Cerebellar cortex (tissue), 1 donor: ENCODE measurements at regions not wholly inside any gene's neighbourhood (a gene's known extent, or its start where the extent isn't known, plus 50 kb on each side); places are given as distances from the start of the nearest gene placed in this dataset.
"Not testable (repeated sequence)": the region's sequence is repeated elsewhere in the genome, so short reads cannot be mapped to it uniquely, and the experiment has no call there.

Source experiments
- DNase-seq: peaks from one replicate; pipeline ENCODE4 v3.0.0-alpha.2; 2015; ENCODE audit warnings: low spot score

GRCh38 chr12:90593596-90594295 is 361.2 kb downstream of the CCER1 start:
- DNase-seq, result no peak

GRCh38 chr12:90589956-90590355 is 365.0 kb downstream of the CCER1 start:
- no peak for DNase-seq

DNA sequence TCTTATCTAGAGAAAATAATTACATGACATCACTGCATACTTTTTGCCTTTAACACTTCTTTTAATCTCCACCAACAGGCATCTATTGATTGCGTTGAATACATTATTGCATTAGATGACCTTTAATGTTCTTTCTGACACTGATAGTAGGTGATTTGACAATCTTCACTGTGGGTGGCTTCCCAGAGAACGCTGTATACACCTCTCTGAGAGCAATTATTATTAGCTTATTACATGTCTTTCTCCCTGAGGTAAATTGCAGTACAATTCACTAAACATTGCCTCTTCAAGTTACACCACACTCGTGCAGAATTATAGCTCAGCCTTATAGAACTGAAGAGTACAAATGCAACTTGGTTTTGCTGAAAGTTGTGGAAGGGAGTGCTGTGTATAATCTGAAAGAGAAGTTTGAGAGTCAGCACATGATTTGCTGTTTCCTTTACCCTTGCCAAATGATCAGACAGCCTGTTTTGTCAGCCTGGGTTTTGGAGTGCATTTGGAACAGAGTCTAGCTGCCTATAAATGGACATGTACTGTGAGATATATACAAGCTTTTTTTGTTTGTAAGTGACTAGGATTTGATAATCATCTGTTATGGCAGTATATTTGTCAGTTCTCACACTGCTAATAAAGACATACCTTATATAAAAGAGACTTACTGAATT is 369.2 kb downstream of the CCER1 start:
- no peak for DNase-seq

GRCh38 chr12:90576707-90577106 is 378.3 kb downstream of the CCER1 start:
- no peak for DNase-seq

GRCh38 chr12:90575995-90576394 is 379.0 kb downstream of the CCER1 start:
- no peak for DNase-seq

- DNase-seq, result no peak
Observed at GRCh38 chr12:90574676-90575075, 380.3 kb downstream of the CCER1 start.

- DNase-seq, result no peak
Observed at GRCh38 chr12:90572778-90573177, 382.2 kb downstream of the CCER1 start.

GRCh38 chr12:90569685-90570084 is 385.3 kb downstream of the CCER1 start:
- no peak for DNase-seq

DNA sequence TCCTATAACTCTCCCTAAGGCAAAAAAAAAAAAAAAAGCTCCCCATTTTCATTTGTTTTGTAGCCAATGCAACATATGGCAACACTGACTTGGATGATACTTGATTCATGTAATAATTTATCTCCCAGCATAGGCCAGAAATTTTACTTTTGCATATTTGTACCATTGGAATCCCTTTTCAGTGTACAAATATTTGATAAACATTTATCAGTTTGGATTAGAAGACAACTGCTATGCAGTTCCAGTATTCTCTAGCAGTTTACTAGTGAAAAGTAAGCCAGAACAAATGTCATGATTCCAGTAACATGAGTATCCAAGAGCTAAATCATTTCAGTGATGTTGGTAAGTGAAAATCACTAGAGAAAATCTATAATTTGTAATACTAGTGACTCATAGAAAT is 392.3 kb downstream of the CCER1 start:
- DNase-seq, result peak; percentile 40

DNA sequence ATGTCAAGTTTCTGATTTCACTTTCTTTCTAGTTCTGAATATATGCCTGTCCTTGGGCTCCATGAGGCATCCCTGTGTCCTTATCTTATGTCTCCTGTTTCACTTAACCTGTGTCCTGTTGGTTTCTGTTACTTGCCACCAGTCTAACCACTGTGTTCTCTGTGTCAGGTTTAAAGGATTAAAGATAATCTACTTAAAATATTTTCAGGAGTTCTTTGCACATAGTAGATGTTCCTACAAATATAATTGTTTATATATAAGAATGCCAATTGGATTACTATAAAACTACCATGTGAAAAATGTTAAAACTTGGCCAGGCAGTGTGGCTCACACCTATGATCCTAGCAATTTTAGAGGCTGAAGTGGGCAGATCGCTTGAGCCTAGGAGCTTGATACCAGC is 406.4 kb downstream of the CCER1 start:
- DNase-seq, result no peak

DNA sequence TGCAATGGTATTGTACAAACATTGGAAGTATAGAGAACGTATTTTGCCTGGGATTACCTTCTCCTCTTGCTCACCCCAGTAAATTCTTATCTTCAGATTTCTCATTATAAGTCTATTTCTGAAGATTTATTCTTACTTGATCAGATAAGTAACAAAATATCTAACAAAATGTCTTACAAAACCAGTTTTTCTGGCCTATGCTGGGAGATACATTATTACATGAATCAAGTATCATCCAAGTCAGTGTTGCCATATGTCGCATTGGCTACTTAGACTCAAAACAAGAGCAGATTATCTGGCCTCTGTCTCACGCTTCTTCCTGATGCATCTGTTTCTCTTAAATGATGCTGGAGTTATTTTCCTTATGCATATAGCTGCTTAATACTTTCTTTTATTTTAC is 408.5 kb downstream of the CCER1 start:
- DNase-seq, result peak; percentile 49

GRCh38 chr12:90543841-90544240 is 411.1 kb downstream of the CCER1 start:
- DNase-seq, result no peak

GRCh38 chr12:90543374-90543773 is 411.6 kb downstream of the CCER1 start:
- DNase-seq, result no peak

DNA sequence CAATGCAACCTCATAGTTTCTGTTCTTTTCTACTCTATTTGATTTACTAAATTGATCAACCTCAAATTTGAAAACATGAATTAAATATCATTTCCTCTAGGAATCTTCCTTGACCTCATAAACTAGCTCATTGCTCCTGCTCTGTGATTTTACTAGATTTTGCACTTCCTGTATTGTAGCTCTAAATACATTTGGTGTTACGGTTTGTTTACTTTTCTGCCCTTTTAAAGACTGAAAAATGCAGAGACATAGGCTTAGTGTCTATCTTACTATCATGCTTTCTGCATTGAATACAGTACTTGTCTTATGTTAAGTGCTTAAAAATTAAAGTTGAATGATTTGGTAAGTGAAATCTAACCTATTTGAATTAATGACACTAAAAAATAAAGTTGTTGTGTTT is 412.1 kb downstream of the CCER1 start:
- DNase-seq, result not testable (repeated sequence)

DNA sequence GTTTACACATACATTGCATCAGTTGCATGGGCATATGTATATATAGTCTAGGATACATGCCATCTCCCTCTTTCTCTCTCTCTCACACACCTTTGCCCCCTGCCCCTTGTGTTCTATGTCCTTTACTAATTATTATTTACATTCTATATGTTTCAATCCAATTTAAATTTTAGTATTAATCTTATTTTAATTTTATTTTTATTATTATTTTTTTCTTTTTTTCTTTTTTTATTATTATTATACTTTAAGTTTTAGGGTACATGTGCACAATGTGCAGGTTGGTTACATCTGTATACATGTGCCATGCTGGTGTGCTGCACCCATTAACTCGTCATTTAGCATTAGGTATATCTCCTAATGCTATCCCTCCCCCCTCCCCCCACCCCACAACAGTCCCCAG is 421.1 kb downstream of the CCER1 start:
- not testable (repeated sequence) for DNase-seq

DNA sequence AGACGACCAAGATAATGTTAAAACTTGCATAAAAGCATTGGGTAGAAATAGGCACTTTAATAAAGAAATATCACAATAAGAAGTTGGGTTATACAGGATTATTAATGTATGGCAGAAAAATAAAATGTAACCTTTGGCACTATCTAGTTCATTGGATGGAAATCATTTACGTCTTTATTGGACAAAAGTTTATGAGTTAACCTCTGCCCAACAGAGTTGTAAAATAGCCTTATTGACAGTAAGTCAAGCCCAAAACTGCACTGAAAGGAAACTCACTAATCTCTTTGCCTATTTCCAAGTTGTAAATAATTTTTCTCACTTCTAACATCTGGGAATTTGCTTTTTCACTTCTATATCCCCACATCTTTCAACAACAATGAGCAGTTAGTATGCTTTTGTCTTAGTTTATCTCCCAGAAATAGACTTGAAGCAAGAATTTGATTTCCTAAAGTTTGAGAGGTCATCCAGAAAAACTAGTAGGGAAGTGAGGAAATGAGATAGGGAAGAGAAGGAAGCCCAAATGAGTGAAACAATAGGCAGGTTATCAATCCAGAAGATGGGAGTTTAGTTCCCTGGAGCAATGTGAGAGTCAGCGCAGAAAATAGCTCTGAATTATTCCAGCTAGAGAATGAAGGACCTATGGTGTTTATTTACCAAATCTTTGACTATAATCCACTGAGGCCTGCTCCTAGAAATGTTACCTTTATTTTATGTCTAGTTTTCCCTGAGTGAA is 434.8 kb downstream of the CCER1 start:
- DNase-seq, result no peak

- no peak for DNase-seq
Observed at GRCh38 chr12:90519285-90519684, 435.7 kb downstream of the CCER1 start.

DNA sequence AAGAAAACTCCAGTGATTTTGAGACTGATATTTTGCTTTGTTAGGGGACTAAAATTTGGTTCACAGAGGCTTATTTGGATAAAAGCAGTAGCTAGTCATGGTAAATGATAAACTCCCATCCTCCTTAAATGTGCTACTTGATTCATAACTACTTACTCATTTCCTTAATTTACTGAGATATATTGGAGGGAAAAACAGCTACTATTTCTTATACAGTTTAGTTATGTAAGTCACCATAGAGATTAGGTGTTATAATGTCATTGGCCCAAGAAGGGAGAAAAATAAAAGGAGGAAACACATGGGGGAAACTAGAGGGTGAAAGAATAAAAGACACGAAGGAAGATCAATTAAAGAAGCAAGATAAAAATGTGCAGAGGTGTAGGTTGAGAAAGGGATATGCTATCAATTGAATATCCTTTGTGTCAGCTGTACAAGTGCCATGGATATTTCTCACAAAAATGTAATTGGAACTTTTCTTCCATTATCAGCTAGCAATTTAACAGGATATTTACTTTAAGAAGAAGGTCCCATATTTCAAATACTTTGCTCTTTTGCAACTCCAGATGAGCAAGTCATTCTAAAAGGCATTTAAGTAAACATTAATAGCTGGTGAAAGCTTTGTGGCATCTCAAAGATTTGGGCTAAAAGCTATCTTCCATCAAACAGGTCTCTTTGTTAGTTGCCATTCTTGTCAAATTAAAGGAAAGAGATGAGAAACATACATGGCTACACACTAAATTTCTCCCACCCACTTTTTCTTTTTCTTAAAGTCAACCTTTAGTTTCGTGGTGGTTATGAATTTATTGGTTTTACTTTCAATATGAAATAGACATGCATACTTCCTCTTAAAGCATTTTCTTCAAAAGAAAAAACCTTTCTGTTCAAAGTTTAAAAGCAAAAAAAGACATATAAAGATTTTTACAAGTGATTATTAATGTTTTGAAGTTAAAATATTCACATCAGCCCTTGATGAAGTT is 439.5 kb downstream of the CCER1 start:
- DNase-seq, result no peak

- DNase-seq, result no peak
Observed at GRCh38 chr12:90514325-90514724, 440.7 kb downstream of the CCER1 start.

GRCh38 chr12:90512518-90512917 is 442.5 kb downstream of the CCER1 start:
- DNase-seq, result no peak

DNA sequence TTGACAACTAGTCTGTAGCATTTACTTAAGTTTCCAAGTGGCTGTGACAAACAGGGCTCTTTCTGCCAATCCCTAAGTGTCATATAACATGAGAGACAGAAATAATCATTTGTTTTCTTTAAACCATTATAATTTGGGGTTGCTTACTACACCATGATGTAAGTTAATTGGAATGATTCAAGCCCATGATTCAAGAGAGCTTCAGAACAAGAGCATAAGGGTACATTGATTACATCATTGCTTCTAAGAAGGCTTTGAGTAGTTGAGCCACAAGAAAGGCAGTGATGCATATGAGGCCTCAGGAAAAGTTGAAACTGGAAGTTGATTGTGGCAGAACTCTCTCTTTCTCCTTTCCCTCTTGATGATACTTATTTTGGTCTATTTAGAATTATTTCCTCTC is 444.0 kb downstream of the CCER1 start:
- no peak for DNase-seq

DNA sequence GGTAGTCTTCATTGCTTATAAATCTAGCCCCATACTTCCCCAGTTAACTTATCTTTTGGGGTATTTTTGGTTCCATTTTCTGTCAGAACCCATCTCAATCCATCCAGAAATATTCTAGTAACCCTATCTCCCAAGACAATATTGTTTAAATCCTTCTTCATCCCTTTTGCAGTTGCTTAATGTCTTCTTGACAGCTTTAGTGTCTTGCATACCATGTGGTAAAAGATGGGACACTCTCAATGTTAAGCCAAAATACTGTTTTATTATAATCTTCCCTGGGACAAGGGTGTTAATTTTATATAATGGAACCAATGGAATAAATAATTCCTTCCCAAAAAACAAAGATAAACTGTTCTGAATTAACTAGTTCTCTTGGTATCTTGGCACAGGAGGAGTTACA is 450.2 kb downstream of the CCER1 start:
- DNase-seq, result no peak
